ENCODE measurements at regions not wholly inside any gene's neighbourhood (a gene's known extent, or its start where the extent isn't known, plus 50 kb on each side); places are given as distances from the start of the nearest gene placed in this dataset.

DNA sequence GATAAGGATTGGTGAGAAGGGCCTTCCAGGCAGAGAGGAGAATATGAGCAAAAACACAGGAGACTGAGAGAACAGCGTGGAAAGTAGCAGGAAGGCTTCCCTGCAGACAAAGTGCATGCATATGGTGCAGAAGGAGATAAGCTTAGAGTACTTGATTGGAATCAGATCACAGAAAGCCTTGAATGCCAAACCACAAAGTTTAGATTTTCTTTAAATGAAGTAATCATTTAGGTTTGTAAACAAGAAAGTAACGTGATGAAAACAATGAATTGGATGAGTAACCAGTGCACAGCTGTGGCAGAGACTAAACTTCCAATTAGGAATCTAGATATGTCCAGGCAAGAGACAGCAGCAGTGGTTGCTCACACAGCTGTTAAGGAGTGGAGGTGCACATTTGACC is 83.8 kb upstream of the C1QTNF7 start:
- ATAC-seq (ENCODE audit: insufficient number of reproducible peaks, low FRiP score, low read depth), result no peak
- peaks cover 14 to 87% of the 10 kb centered on the region in 2 donors for H3K4me1 ChIP-seq (ENCODE audit: control insufficient read depth in 1 of 2, low read depth in 2 of 2)
- no peak overlapping the region for H3K27ac ChIP-seq

GRCh38 chr4:15345134-15345533 is 82.7 kb upstream of the C1QTNF7 start:
- DNase-seq (ENCODE audit: low spot score), result no peak
- no peaks in the 10 kb centered on the region for H3K36me3 ChIP-seq
- H3K27ac ChIP-seq, result no peak overlapping the region
- no peak for ATAC-seq (ENCODE audit: insufficient number of reproducible peaks, low FRiP score, low read depth)
- peaks cover 16 to 85% of the 10 kb centered on the region in 2 donors for H3K4me1 ChIP-seq (ENCODE audit: control insufficient read depth in 1 of 2, low read depth in 2 of 2)
- no peaks in the 10 kb centered on the region for H3K27me3 ChIP-seq (replicated peaks; ENCODE audit: insufficient read depth)
- TF ChIP-seq, protein P1, sequence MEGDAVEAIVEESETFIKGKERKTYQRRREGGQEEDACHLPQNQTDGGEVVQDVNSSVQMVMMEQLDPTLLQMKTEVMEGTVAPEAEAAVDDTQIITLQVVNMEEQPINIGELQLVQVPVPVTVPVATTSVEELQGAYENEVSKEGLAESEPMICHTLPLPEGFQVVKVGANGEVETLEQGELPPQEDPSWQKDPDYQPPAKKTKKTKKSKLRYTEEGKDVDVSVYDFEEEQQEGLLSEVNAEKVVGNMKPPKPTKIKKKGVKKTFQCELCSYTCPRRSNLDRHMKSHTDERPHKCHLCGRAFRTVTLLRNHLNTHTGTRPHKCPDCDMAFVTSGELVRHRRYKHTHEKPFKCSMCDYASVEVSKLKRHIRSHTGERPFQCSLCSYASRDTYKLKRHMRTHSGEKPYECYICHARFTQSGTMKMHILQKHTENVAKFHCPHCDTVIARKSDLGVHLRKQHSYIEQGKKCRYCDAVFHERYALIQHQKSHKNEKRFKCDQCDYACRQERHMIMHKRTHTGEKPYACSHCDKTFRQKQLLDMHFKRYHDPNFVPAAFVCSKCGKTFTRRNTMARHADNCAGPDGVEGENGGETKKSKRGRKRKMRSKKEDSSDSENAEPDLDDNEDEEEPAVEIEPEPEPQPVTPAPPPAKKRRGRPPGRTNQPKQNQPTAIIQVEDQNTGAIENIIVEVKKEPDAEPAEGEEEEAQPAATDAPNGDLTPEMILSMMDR (IDR thresholded peaks at IDR 0.05), result no peak
- no peaks in the 10 kb centered on the region for H3K9me3 ChIP-seq
- H3K4me3 ChIP-seq, result no peak overlapping the region

More for the DNA sequence above, 83.8 kb upstream of the C1QTNF7 start:
- no peaks in the 10 kb centered on the region for H3K27me3 ChIP-seq (replicated peaks; ENCODE audit: insufficient read depth)
- H3K4me3 ChIP-seq, result no peak overlapping the region
- no peaks in the 10 kb centered on the region for H3K36me3 ChIP-seq
- no peak for DNase-seq (ENCODE audit: low spot score)
- no peaks in the 10 kb centered on the region for H3K9me3 ChIP-seq
- TF ChIP-seq, protein P1 (IDR thresholded peaks at IDR 0.05), result no peak

DNA sequence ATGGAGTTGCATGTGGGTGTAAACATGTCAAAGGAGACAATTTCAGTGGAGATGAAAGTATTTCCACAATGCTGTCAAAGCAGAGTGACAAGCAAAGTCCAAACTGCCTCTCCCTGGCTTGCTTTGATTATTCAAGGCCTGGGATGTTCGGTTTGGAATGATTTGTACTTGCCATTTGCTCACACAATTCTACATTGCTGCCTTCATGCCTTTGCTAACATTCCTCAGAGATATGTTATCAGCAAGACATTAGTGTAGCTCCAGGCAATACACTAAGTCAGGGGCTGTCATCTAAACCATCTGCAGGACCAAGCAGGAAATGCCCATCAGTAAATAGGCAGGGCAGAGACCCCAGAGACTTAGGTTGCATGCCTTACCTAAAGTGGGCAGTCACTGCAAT is 79.6 kb upstream of the C1QTNF7 start:
- Histone ChIP-seq H3K9me3 (no peaks in the 10 kb centered on the region), H3K4me3 (no peak overlapping the region), H3K36me3 (no peaks in the 10 kb centered on the region), H3K27ac (peak overlapping the region in 1 of 2 donors; percentile 27), H3K4me1 (ENCODE audit: control insufficient read depth in 1 of 2, low read depth in 2 of 2) (peaks cover 25 to 76% of the 10 kb centered on the region in 2 donors), H3K27me3 (replicated peaks; ENCODE audit: insufficient read depth) (no peaks in the 10 kb centered on the region)
- no peak for ATAC-seq (ENCODE audit: insufficient number of reproducible peaks, low FRiP score, low read depth)
- DNase-seq (ENCODE audit: low spot score), result no peak
- TF ChIP-seq, protein P1 (IDR thresholded peaks at IDR 0.05), result no peak

DNA sequence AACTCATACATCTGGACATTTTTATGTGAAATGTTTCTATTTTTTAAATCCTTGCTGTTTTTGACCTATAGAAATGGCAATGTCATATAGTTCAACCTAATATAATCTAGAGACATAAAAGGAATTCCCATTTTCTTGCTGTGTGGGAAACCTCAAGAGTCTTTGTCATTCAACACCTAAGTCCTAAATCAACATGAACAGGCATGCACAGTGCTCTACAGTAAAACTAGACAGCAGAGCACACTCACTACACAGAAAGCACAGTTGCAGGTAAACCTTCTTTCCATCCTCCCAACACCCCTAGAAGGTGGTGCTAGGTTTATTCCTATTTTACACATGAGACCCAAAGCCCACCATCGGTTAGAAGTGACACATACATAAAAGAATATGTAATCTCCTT is 79.1 kb upstream of the C1QTNF7 start:
- no peaks in the 10 kb centered on the region for H3K9me3 ChIP-seq
- no peaks in the 10 kb centered on the region for H3K27me3 ChIP-seq (replicated peaks; ENCODE audit: insufficient read depth)
- no peak overlapping the region for H3K27ac ChIP-seq
- no peaks in the 10 kb centered on the region for H3K36me3 ChIP-seq
- TF ChIP-seq, protein P1 (IDR thresholded peaks at IDR 0.05), result no peak
- peaks cover 26 to 77% of the 10 kb centered on the region in 2 donors for H3K4me1 ChIP-seq (ENCODE audit: control insufficient read depth in 1 of 2, low read depth in 2 of 2)
- no peak for DNase-seq (ENCODE audit: low spot score)
- no peak overlapping the region for H3K4me3 ChIP-seq
- ATAC-seq (ENCODE audit: insufficient number of reproducible peaks, low FRiP score, low read depth), result no peak

DNA sequence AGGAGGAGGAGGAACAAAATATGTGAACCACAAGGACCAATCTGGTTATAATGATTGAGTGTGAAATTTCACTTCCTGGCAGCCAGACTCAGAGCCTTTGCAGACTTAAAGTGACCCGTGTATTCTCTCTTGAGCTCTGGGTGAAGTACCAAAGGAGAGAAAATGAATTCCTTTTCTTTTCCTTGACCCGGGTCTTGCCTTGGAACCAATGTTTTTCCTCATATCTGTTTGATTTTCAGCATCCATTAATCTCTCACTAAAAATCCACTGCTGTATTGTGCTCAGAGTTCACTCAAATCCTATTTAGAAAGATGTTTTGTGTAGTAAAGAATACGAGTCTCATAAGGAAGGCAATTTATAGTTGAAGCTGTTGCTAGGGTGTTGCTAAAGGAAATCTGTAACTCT is 78.3 kb upstream of the C1QTNF7 start:
- H3K4me3 ChIP-seq, result peak overlapping the region; percentile 22
- peak overlapping the region in 1 of 2 donors; percentile 54 for H3K27ac ChIP-seq
- H3K27me3 ChIP-seq (replicated peaks; ENCODE audit: insufficient read depth), result no peaks in the 10 kb centered on the region
- no peak for ATAC-seq (ENCODE audit: insufficient number of reproducible peaks, low FRiP score, low read depth)
- peaks cover 31 to 77% of the 10 kb centered on the region in 2 donors for H3K4me1 ChIP-seq (ENCODE audit: control insufficient read depth in 1 of 2, low read depth in 2 of 2)
- DNase-seq (ENCODE audit: low spot score), result no peak
- TF ChIP-seq, protein P1 (IDR thresholded peaks at IDR 0.05), result no peak
- H3K36me3 ChIP-seq, result no peaks in the 10 kb centered on the region
- H3K9me3 ChIP-seq, result no peaks in the 10 kb centered on the region
